ENCODE measurements at regions not wholly inside any gene's neighbourhood (a gene's known extent, or its start where the extent isn't known, plus 50 kb on each side); places are given as distances from the start of the nearest gene placed in this dataset.

DNA sequence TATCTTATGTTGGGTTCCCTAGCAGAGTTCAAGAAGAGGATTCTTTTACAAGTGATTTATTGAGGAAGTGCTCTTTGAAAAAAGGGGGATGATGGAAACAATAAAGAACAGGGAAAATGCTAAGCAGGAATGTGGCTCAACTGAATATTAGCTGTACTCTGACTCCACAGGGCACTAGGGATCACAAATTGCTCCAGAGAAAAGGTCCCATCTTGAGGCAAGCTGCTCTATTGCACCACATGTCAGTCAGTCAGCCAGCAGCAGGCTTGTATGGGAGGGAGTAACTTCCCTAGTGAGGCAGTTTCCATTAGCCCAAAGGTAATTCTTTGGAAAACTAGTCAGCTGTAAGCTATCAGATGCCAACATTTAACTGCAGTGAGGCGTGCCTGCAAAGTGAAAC is 73.3 kb upstream of the FNDC3A start:
- Histone ChIP-seq H3F3A (replicated peaks; ENCODE audit: insufficient read depth) (no peaks in the 10 kb centered on the region), H3K4me2 (no peak overlapping the region), H3K36me3 (replicated peaks in 1 of 2; ENCODE audit: control insufficient read depth in 1 of 2, insufficient read depth in 2 of 2, low read length in 1 of 2) (no peaks in the 10 kb centered on the region), H2AFZ (ENCODE audit: low read depth) (no peak overlapping the region), H3K9me3 (no peaks in the 10 kb centered on the region), H4K20me1 (ENCODE audit: insufficient read depth) (no peaks in the 10 kb centered on the region), H3K79me2 (ENCODE audit: insufficient read depth) (no peaks in the 10 kb centered on the region), H3K27ac (ENCODE audit: low read depth in 2 of 2, low read length in 1 of 2) (no peak overlapping the region), H3K27me3 (ENCODE audit: insufficient read depth) (no peaks in the 10 kb centered on the region), H3K4me1 (ENCODE audit: control insufficient read depth in 1 of 2, insufficient read depth in 2 of 2, low read depth in 1 of 2, low read length in 1 of 2) (no peaks in the 10 kb centered on the region), H3K9ac (no peak overlapping the region), H3K4me3 (ENCODE audit: low read depth in 2 of 2, low read length in 1 of 2) (no peak overlapping the region), H3K9me2 (no peaks in the 10 kb centered on the region)
- no peak for DNase-seq
- TF ChIP-seq, protein P1, sequence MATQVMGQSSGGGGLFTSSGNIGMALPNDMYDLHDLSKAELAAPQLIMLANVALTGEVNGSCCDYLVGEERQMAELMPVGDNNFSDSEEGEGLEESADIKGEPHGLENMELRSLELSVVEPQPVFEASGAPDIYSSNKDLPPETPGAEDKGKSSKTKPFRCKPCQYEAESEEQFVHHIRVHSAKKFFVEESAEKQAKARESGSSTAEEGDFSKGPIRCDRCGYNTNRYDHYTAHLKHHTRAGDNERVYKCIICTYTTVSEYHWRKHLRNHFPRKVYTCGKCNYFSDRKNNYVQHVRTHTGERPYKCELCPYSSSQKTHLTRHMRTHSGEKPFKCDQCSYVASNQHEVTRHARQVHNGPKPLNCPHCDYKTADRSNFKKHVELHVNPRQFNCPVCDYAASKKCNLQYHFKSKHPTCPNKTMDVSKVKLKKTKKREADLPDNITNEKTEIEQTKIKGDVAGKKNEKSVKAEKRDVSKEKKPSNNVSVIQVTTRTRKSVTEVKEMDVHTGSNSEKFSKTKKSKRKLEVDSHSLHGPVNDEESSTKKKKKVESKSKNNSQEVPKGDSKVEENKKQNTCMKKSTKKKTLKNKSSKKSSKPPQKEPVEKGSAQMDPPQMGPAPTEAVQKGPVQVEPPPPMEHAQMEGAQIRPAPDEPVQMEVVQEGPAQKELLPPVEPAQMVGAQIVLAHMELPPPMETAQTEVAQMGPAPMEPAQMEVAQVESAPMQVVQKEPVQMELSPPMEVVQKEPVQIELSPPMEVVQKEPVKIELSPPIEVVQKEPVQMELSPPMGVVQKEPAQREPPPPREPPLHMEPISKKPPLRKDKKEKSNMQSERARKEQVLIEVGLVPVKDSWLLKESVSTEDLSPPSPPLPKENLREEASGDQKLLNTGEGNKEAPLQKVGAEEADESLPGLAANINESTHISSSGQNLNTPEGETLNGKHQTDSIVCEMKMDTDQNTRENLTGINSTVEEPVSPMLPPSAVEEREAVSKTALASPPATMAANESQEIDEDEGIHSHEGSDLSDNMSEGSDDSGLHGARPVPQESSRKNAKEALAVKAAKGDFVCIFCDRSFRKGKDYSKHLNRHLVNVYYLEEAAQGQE (IDR thresholded peaks at IDR 0.05; ENCODE audit: low read depth, low read length), result no peak
- CTCF ChIA-PET, result no interaction called here
- POLR2A ChIA-PET, result no interaction called here
- 82% methylated on average over 1 of the region's 1 CpG for WGBS (ENCODE audit: low lambda C conversion rate)

- Histone ChIP-seq H3K9me3 (no peaks in the 10 kb centered on the region), H3K9ac (no peak overlapping the region), H3K9me2 (no peaks in the 10 kb centered on the region), H3K4me2 (no peak overlapping the region), H2AFZ (ENCODE audit: low read depth) (no peak overlapping the region), H3K4me1 (ENCODE audit: control insufficient read depth in 1 of 2, insufficient read depth in 2 of 2, low read depth in 1 of 2, low read length in 1 of 2) (peaks cover 0 to 3% of the 10 kb centered on the region in 2 experiments; a peak in 1 of 4 replicates), H3K27ac (ENCODE audit: low read depth in 2 of 2, low read length in 1 of 2) (no peak overlapping the region), H3K36me3 (replicated peaks in 1 of 2; ENCODE audit: control insufficient read depth in 1 of 2, insufficient read depth in 2 of 2, low read length in 1 of 2) (no peaks in the 10 kb centered on the region), H3K27me3 (ENCODE audit: insufficient read depth) (no peaks in the 10 kb centered on the region), H3K4me3 (ENCODE audit: low read depth in 2 of 2, low read length in 1 of 2) (no peak overlapping the region), H3F3A (replicated peaks; ENCODE audit: insufficient read depth) (peaks cover 12% of the 10 kb centered on the region), H3K79me2 (ENCODE audit: insufficient read depth) (no peaks in the 10 kb centered on the region), H4K20me1 (ENCODE audit: insufficient read depth) (no peaks in the 10 kb centered on the region)
- no peak for TF ChIP-seq RAD21 (IDR thresholded peaks at IDR 0.05; ENCODE audit: low read length)
- no peak for TF ChIP-seq MEF2A (IDR thresholded peaks at IDR 0.05; ENCODE audit: borderline replicate concordance, low read depth)
- no peak for TF ChIP-seq POLR2AphosphoS5 (IDR thresholded peaks at IDR 0.05; ENCODE audit: low read depth, low read length)
- no peak for TF ChIP-seq SMC3 (IDR thresholded peaks at IDR 0.05; ENCODE audit: low read depth, low read length)
- TF ChIP-seq FOXM1 (IDR thresholded peaks at IDR 0.05; ENCODE audit: low read depth), result no peak
- TF ChIP-seq, protein P2, sequence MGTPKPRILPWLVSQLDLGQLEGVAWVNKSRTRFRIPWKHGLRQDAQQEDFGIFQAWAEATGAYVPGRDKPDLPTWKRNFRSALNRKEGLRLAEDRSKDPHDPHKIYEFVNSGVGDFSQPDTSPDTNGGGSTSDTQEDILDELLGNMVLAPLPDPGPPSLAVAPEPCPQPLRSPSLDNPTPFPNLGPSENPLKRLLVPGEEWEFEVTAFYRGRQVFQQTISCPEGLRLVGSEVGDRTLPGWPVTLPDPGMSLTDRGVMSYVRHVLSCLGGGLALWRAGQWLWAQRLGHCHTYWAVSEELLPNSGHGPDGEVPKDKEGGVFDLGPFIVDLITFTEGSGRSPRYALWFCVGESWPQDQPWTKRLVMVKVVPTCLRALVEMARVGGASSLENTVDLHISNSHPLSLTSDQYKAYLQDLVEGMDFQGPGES (IDR thresholded peaks at IDR 0.05; ENCODE audit: low read depth, low read length), result no peak
- no peak for TF ChIP-seq TAF1 (IDR thresholded peaks at IDR 0.05; ENCODE audit: borderline replicate concordance, low read depth, low read length)
- no peak for TF ChIP-seq FOXJ3 (CRISPR knock-in tag; IDR thresholded peaks at IDR 0.05)
- no peak for TF ChIP-seq RXRA (IDR thresholded peaks at IDR 0.05; ENCODE audit: borderline replicate concordance, low read depth)
- no peak for TF ChIP-seq GABPA (IDR thresholded peaks at IDR 0.05; ENCODE audit: low read depth)
- TF ChIP-seq USF1 (IDR thresholded peaks at IDR 0.05; ENCODE audit: borderline replicate concordance, low read depth), result no peak
- TF ChIP-seq RFX5 (IDR thresholded peaks at IDR 0.05; ENCODE audit: low read length), result no peak
- DNase-seq, result no peak
- ChIA-PET POLR2A (no interaction called here), CTCF (interaction anchor here (0.7 to 1.1 kb wide), 2 partner anchors 8 to 30 kb away, joined by 3 read pairs; no protein-coding TSS in a partner anchor)
- WGBS (ENCODE audit: low lambda C conversion rate), result 88% methylated on average over 2 of the region's 2 CpGs
Measured at GRCh38 chr13:48904668-48905290, 70.9 kb upstream of the FNDC3A start.
